C4-2B (cell line): ENCODE measurements at regions not wholly inside any gene's neighbourhood (a gene's known extent, or its start where the extent isn't known, plus 50 kb on each side); places are given as distances from the start of the nearest gene placed in this dataset.

Source experiments
- CTCF ChIP-seq: fragments of 450-650 bp; conservative IDR thresholded peaks from 2 replicates; pipeline ENCODE4 v1.5.1; 2017; ENCODE audit warnings: mild to moderate bottlenecking
- ZFX ChIP-seq: fragments of 450-650 bp; IDR thresholded peaks from 2 replicates; pipeline ENCODE4 v1.6.1; 2017

GRCh38 chr10:124225467-124226270 lies 132.3 kb upstream of the CHST15 start:
- TF ChIP-seq CTCF = no peak
- no peak for TF ChIP-seq ZFX
